Transverse colon (tissue), 3 donors: ENCODE measurements at regions not wholly inside any gene's neighbourhood (a gene's known extent, or its start where the extent isn't known, plus 50 kb on each side); places are given as distances from the start of the nearest gene placed in this dataset.

Experiments
- EP300 ChIP-seq: sonication (generic); formaldehyde crosslinking; IDR thresholded peaks from one replicate; pipeline ENCODE4 v1.6.1; 2017; ENCODE audit warnings: antibody characterized with exemption, low read depth
- POLR2A ChIP-seq: fragments of 450-650 bp; IDR thresholded peaks from one replicate; pipeline ENCODE4 v1.6.1; 2016; ENCODE audit warnings: antibody characterized with exemption, mild to moderate bottlenecking, moderate library complexity
- TF ChIP-seq, protein P1 (sequence below), 5 experiments: fragments of 200-600 bp in 3 of 5; fragments of 450-650 bp in 2 of 5; sonication (generic) in 3 of 5; IDR thresholded peaks; 1 replicate in 2 of 5; 2 replicates in 3 of 5; pipeline ENCODE4 v1.5.1; 2016 to 2017; ENCODE audit warnings: antibody characterized with exemption in 5 of 5, inconsistent platforms in 3 of 5, mild to moderate bottlenecking in 2 of 5, moderate library complexity in 1 of 5

DNA sequence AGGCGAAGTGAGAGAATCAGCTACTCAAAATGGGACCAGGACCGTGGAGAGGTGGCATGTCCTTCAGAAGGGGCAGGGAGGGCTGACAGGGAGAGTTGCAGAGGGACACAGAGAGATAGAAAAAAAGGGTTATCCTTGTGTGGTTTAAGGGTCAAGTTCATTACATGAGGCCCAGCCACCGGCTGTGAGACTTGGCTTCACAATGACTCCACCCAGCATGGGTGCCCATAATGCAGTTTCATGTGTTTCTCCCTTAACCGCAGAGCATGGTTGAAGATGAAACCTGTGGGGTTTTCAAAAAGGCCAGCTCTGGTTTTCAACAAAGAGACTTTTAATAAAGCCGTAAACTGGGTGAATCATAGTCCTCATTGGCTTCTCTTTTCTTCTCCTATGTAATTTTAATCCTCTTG, 164.6 kb downstream of the KLF5 start:
- TF ChIP-seq POLR2A (no peak), EP300 (no peak)
- TF ChIP-seq, protein P1, sequence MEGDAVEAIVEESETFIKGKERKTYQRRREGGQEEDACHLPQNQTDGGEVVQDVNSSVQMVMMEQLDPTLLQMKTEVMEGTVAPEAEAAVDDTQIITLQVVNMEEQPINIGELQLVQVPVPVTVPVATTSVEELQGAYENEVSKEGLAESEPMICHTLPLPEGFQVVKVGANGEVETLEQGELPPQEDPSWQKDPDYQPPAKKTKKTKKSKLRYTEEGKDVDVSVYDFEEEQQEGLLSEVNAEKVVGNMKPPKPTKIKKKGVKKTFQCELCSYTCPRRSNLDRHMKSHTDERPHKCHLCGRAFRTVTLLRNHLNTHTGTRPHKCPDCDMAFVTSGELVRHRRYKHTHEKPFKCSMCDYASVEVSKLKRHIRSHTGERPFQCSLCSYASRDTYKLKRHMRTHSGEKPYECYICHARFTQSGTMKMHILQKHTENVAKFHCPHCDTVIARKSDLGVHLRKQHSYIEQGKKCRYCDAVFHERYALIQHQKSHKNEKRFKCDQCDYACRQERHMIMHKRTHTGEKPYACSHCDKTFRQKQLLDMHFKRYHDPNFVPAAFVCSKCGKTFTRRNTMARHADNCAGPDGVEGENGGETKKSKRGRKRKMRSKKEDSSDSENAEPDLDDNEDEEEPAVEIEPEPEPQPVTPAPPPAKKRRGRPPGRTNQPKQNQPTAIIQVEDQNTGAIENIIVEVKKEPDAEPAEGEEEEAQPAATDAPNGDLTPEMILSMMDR (IDR thresholded peaks at IDR 0.05) = no peak
